HUES6 (cell line): ENCODE measurements at regions not wholly inside any gene's neighbourhood (a gene's known extent, or its start where the extent isn't known, plus 50 kb on each side); places are given as distances from the start of the nearest gene placed in this dataset.

Experiments
- H3K27ac ChIP-seq: 2 replicates; pipeline ENCODE4 v1.7.0; 2013; ENCODE audit warnings: low read depth, mild to moderate bottlenecking, low read length, inconsistent platforms
- H3K27me3 ChIP-seq: 2 replicates; pipeline ENCODE4 v1.6.1; 2013; ENCODE audit warnings: low read length; ENCODE audit not compliant: control insufficient read depth, insufficient read depth
- H3K36me3 ChIP-seq: 2 replicates; pipeline ENCODE4 v1.6.1; 2013; ENCODE audit warnings: low read length; ENCODE audit not compliant: control insufficient read depth, insufficient read depth
- H3K4me1 ChIP-seq: 2 replicates; pipeline ENCODE4 v1.6.1; 2013; ENCODE audit warnings: low read length; ENCODE audit not compliant: control insufficient read depth, insufficient read depth
- H3K4me3 ChIP-seq: 2 replicates; pipeline ENCODE4 v1.5.1; 2013; ENCODE audit warnings: low read depth, low read length
- H3K9ac ChIP-seq: one replicate; pipeline ENCODE4 v1.6.1; 2013; ENCODE audit warnings: mild to moderate bottlenecking, low read length
- H3K9me3 ChIP-seq: 2 replicates; pipeline ENCODE4 v1.6.1; 2013; ENCODE audit warnings: low read depth, low read length; ENCODE audit not compliant: control insufficient read depth, insufficient read depth

- H3K9me3 ChIP-seq: no peaks in the 10 kb centered on the region
- no peak overlapping the region for H3K4me3 ChIP-seq
- H3K4me1 ChIP-seq: no peaks in the 10 kb centered on the region
- H3K9ac ChIP-seq: no peak overlapping the region
- no peaks in the 10 kb centered on the region for H3K36me3 ChIP-seq
- H3K27me3 ChIP-seq: no peaks in the 10 kb centered on the region
- H3K27ac ChIP-seq: no peak overlapping the region
Measured at GRCh38 chr14:84420221-84420620, 1109.7 kb upstream of the FLRT2 start.

GRCh38 chr14:84421621-84422020 is 1108.3 kb upstream of the FLRT2 start:
- Histone ChIP-seq H3K27ac (no peak overlapping the region), H3K9ac (no peak overlapping the region), H3K36me3 (no peaks in the 10 kb centered on the region), H3K4me3 (no peak overlapping the region), H3K9me3 (no peaks in the 10 kb centered on the region), H3K4me1 (no peaks in the 10 kb centered on the region), H3K27me3 (no peaks in the 10 kb centered on the region)

- Histone ChIP-seq H3K4me1 (no peaks in the 10 kb centered on the region), H3K9ac (no peak overlapping the region), H3K27me3 (no peaks in the 10 kb centered on the region), H3K4me3 (no peak overlapping the region), H3K27ac (no peak overlapping the region), H3K9me3 (no peaks in the 10 kb centered on the region), H3K36me3 (no peaks in the 10 kb centered on the region)
Measured at GRCh38 chr14:84425968-84426367, 1104.0 kb upstream of the FLRT2 start.

- Histone ChIP-seq H3K4me1 (peaks cover 13% of the 10 kb centered on the region), H3K36me3 (no peaks in the 10 kb centered on the region), H3K27ac (no peak overlapping the region), H3K4me3 (no peak overlapping the region), H3K9ac (no peak overlapping the region), H3K9me3 (no peaks in the 10 kb centered on the region), H3K27me3 (no peaks in the 10 kb centered on the region)
Measured at GRCh38 chr14:84432676-84433075, 1097.3 kb upstream of the FLRT2 start.

DNA sequence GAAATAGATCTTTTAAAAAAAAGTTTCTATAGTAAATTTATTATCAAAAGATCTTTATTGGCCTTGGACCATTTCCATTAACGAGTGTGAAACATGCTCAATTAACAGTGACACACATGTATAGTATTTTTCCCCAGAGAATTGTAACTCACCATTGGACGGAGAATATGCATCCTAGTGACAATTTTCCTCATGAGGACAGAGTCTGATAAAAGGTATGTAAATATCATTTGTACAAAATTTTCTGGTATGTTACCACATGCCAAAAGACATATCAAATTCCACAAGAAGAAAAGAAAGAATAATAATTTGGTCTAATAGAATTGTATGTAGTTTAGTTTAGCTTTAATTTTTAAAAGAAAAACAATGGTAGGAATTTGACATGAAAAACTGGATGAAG is 1096.0 kb upstream of the FLRT2 start:
- no peak overlapping the region for H3K27ac ChIP-seq
- H3K4me3 ChIP-seq: no peak overlapping the region
- no peaks in the 10 kb centered on the region for H3K36me3 ChIP-seq
- H3K4me1 ChIP-seq: peaks cover 13% of the 10 kb centered on the region
- H3K27me3 ChIP-seq: no peaks in the 10 kb centered on the region
- no peaks in the 10 kb centered on the region for H3K9me3 ChIP-seq
- H3K9ac ChIP-seq: no peak overlapping the region

GRCh38 chr14:84435820-84436324 is 1094.1 kb upstream of the FLRT2 start:
- H3K4me1 ChIP-seq: peaks cover 13% of the 10 kb centered on the region
- H3K9me3 ChIP-seq: no peaks in the 10 kb centered on the region
- no peaks in the 10 kb centered on the region for H3K27me3 ChIP-seq
- no peak overlapping the region for H3K27ac ChIP-seq
- no peaks in the 10 kb centered on the region for H3K36me3 ChIP-seq
- H3K9ac ChIP-seq: no peak overlapping the region
- H3K4me3 ChIP-seq: no peak overlapping the region

- Histone ChIP-seq H3K36me3 (no peaks in the 10 kb centered on the region), H3K4me1 (peaks cover 13% of the 10 kb centered on the region), H3K27me3 (no peaks in the 10 kb centered on the region), H3K9ac (no peak overlapping the region), H3K27ac (no peak overlapping the region), H3K9me3 (no peaks in the 10 kb centered on the region), H3K4me3 (no peak overlapping the region)
Measured at GRCh38 chr14:84436528-84436927, 1093.4 kb upstream of the FLRT2 start.

DNA sequence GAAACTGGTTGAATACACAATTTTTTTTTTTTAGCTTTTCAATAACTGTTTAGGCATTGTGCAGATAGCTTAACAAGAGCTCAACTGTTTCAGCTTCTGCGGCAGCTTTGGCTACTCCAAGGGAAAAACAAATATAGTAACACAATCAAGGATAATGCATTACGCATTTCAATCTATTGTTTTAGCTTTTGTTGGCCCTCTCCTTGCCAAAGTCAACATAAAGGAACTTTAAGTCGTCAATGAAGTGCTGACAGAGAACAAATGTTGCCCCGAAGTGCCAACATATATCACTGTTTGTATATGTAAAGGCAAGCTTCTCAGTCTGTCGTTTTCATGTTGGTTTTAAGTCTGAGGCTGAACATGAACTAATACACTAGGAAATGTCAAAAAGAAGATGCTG is 1087.4 kb upstream of the FLRT2 start:
- H3K36me3 ChIP-seq: no peaks in the 10 kb centered on the region
- no peak overlapping the region for H3K27ac ChIP-seq
- no peaks in the 10 kb centered on the region for H3K27me3 ChIP-seq
- no peaks in the 10 kb centered on the region for H3K9me3 ChIP-seq
- H3K4me1 ChIP-seq: peaks cover 11% of the 10 kb centered on the region
- H3K9ac ChIP-seq: no peak overlapping the region
- no peak overlapping the region for H3K4me3 ChIP-seq

DNA sequence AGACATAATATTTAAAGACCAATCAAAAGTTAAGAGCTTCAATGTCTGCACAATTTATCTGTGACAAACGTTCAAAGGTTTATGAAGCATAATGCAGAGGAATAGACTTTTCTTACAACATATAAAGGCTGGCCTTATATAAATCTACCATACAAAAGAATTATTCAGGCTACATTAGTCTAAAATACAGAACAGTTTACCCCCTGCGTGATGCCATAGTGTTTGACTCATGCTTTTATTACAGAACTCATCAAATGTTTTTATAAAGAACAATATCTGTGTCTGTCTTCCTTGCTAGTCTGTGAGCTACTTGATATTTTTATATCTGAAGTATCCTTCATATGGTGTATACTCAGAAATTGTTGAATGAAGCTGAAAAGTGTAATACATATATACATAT is 1084.5 kb upstream of the FLRT2 start:
- Histone ChIP-seq H3K27ac (no peak overlapping the region), H3K9ac (no peak overlapping the region), H3K4me1 (peaks cover 11% of the 10 kb centered on the region), H3K36me3 (no peaks in the 10 kb centered on the region), H3K27me3 (no peaks in the 10 kb centered on the region), H3K4me3 (no peak overlapping the region), H3K9me3 (no peaks in the 10 kb centered on the region)

DNA sequence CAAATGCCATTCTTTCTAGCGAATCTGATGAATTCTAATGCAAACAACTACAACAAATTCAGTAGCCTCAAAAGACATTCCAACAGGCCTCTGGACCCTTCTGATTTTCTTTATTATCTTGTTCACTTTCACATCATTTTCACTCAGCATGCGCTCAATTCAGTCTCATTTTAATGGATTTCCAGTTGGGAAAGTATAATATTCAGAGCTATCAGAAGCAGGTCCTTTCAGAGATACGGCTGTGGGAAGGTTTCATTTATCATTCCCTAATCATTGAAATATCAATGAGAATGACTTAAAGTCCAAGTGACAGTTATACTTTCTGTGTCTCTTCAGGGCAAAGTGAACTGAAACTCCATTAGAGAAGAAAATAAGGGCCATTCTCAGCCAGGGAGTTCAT is 1083.7 kb upstream of the FLRT2 start:
- no peaks in the 10 kb centered on the region for H3K9me3 ChIP-seq
- no peak overlapping the region for H3K9ac ChIP-seq
- H3K4me1 ChIP-seq: peaks cover 11% of the 10 kb centered on the region
- no peak overlapping the region for H3K4me3 ChIP-seq
- H3K27me3 ChIP-seq: no peaks in the 10 kb centered on the region
- H3K36me3 ChIP-seq: no peaks in the 10 kb centered on the region
- H3K27ac ChIP-seq: no peak overlapping the region

DNA sequence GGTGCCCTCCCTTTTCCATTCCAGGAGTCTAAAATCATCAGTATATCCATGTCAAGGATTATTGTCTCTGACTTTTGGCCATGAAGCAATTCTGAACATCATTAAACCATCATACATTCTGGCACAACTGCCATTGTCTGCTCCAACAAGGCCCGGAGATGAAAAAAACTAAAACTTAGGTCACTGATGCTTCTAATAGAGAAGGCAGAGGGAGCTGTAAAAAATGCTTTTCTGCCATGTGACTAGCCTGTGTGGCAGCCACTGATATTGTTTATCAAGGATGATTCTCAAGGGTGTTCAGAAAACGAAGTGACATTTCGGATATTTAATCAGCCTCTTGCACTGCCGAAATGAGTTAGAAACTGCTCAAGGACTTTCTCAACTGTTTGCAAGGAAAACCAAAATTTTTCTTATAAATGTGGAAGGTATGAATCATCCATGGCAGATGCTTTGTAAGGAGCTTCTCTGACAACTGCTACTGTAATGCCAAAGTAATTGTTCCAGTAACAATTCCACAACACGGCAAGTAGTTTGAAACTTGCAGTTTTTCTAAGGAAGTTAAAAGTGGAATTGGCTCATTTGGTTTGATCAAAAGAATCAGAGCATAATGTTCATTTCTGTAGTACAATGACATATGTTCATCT is 1076.5 kb upstream of the FLRT2 start:
- Histone ChIP-seq H3K36me3 (no peaks in the 10 kb centered on the region), H3K9ac (no peak overlapping the region), H3K9me3 (no peaks in the 10 kb centered on the region)

More for the DNA sequence above, 1076.5 kb upstream of the FLRT2 start:
- H3K4me3 ChIP-seq: no peak overlapping the region
- no peaks in the 10 kb centered on the region for H3K4me1 ChIP-seq
- H3K27me3 ChIP-seq: no peaks in the 10 kb centered on the region
- no peak overlapping the region for H3K27ac ChIP-seq
